HEK293T (cell line): ENCODE measurements at regions not wholly inside any gene's neighbourhood (a gene's known extent, or its start where the extent isn't known, plus 50 kb on each side); places are given as distances from the start of the nearest gene placed in this dataset.

ENCODE experiments used
- CTCF ChIA-PET: fragments of 350-600 bp; formaldehyde crosslinking; extraction: SDS; loops from one replicate; lab custom pipeline; 2021; ENCODE audit warnings: antibody characterized with exemption, inconsistent platforms; lab: Yijun Ruan, JAX
- POLR2A ChIA-PET: fragments of 350-600 bp; formaldehyde crosslinking; extraction: SDS; loops from one replicate; lab custom pipeline; 2020; ENCODE audit warnings: antibody characterized with exemption, inconsistent platforms; lab: Yijun Ruan, JAX
- DNase-seq: peaks from one replicate; pipeline ENCODE4 v3.0.0; 2012; ENCODE audit warnings: mixed read lengths; ENCODE audit errors: extremely low spot score
- ARNT ChIP-seq: fragments of 450-650 bp; IDR thresholded peaks from 2 replicates; pipeline ENCODE4 v1.6.1; 2017; ENCODE audit warnings: mild to moderate bottlenecking
- BHLHE40 ChIP-seq: fragments of 450-650 bp; IDR thresholded peaks from 2 replicates; pipeline ENCODE4 v1.6.1; 2016; ENCODE audit warnings: mild to moderate bottlenecking, moderate library complexity, borderline replicate concordance
- CTBP1 ChIP-seq: fragments of 450-650 bp; IDR thresholded peaks from 2 replicates; pipeline ENCODE4 v1.6.1; 2016; ENCODE audit warnings: borderline replicate concordance
- ELF4 ChIP-seq: fragments of 450-650 bp; IDR thresholded peaks from 2 replicates; pipeline ENCODE4 v1.6.1; 2017; ENCODE audit warnings: antibody characterized with exemption
- FOXA1 ChIP-seq: fragments of 450-650 bp; IDR thresholded peaks from 2 replicates; pipeline ENCODE4 v1.6.1; 2016; ENCODE audit warnings: mild to moderate bottlenecking
- FOXK2 ChIP-seq: fragments of 450-650 bp; IDR thresholded peaks from 2 replicates; pipeline ENCODE4 v1.6.1; 2016; ENCODE audit warnings: mild to moderate bottlenecking
- FOXM1 ChIP-seq: fragments of 450-650 bp; IDR thresholded peaks from 2 replicates; pipeline ENCODE4 v1.6.1; 2017; ENCODE audit warnings: mild to moderate bottlenecking, borderline replicate concordance
- HDGF ChIP-seq: fragments of 450-650 bp; IDR thresholded peaks from 2 replicates; pipeline ENCODE4 v1.6.1; 2017; ENCODE audit warnings: antibody characterized with exemption, borderline replicate concordance
- L3MBTL2 ChIP-seq: fragments of 450-650 bp; conservative IDR thresholded peaks from 2 replicates; pipeline ENCODE4 v1.6.1; 2016; ENCODE audit warnings: mild to moderate bottlenecking
- LEF1 ChIP-seq: fragments of 450-650 bp; IDR thresholded peaks from 2 replicates; pipeline ENCODE4 v1.6.1; 2017; ENCODE audit warnings: mild to moderate bottlenecking, borderline replicate concordance
- NFRKB ChIP-seq: fragments of 450-650 bp; IDR thresholded peaks from 2 replicates; pipeline ENCODE4 v1.6.1; 2016; ENCODE audit warnings: mild to moderate bottlenecking, moderate library complexity
- PKNOX1 ChIP-seq: fragments of 450-650 bp; IDR thresholded peaks from 2 replicates; pipeline ENCODE4 v1.6.1; 2016
- SP1 ChIP-seq: fragments of 450-650 bp; IDR thresholded peaks from 2 replicates; pipeline ENCODE4 v1.6.1; 2017
- SUZ12 ChIP-seq: fragments of 450-650 bp; IDR thresholded peaks from 2 replicates; pipeline ENCODE4 v1.6.1; 2016; ENCODE audit warnings: mild to moderate bottlenecking
- TARDBP ChIP-seq: fragments of 450-650 bp; IDR thresholded peaks from 2 replicates; pipeline ENCODE4 v1.6.1; 2016
- ZNF384 ChIP-seq: fragments of 450-650 bp; IDR thresholded peaks from 2 replicates; pipeline ENCODE4 v1.6.1; 2016

GRCh38 chr4:189420572-189420971 lies 520.1 kb upstream of the FRG1 start:
- TF ChIP-seq ELF4 (no peak), ZNF384 (no peak), L3MBTL2 (no peak), CTBP1 (no peak), TARDBP (no peak), HDGF (no peak), LEF1 (no peak), BHLHE40 (no peak), PKNOX1 (no peak), NFRKB (no peak), ARNT (no peak), SUZ12 (no peak), SP1 (no peak)
- ChIA-PET CTCF (no interaction called here), POLR2A (no interaction called here)
- DNase-seq, result no peak

- DNase-seq, result no peak
- ChIA-PET POLR2A (no interaction called here), CTCF (interaction anchor here (0.7 kb wide), 1 partner anchor 357 kb away, joined by 4 read pairs; no protein-coding TSS in a partner anchor)
- no peak for TF ChIP-seq FOXA1
- TF ChIP-seq ELF4, result no peak
These were observed 504.5 kb upstream of the FRG1 start for GRCh38 chr4:189436207-189436606.

GRCh38 chr4:189440716-189441115 lies 500.0 kb upstream of the FRG1 start:
- ChIA-PET CTCF (no interaction called here), POLR2A (no interaction called here)
- no peak for TF ChIP-seq ZNF384
- TF ChIP-seq HDGF, result no peak
- TF ChIP-seq ELF4, result no peak
- no peak for TF ChIP-seq BHLHE40
- no peak for TF ChIP-seq FOXM1
- TF ChIP-seq ARNT, result no peak
- TF ChIP-seq PKNOX1, result no peak
- no peak for TF ChIP-seq LEF1
- no peak for TF ChIP-seq L3MBTL2
- DNase-seq, result no peak

GRCh38 chr4:189443341-189443740 lies 497.3 kb upstream of the FRG1 start:
- CTCF ChIA-PET, result no interaction called here
- DNase-seq, result no peak
- TF ChIP-seq LEF1 (no peak), SP1 (no peak), FOXA1 (no peak), BHLHE40 (no peak), CTBP1 (no peak), FOXM1 (no peak), ELF4 (no peak)
- POLR2A ChIA-PET, result no interaction called here

DNA sequence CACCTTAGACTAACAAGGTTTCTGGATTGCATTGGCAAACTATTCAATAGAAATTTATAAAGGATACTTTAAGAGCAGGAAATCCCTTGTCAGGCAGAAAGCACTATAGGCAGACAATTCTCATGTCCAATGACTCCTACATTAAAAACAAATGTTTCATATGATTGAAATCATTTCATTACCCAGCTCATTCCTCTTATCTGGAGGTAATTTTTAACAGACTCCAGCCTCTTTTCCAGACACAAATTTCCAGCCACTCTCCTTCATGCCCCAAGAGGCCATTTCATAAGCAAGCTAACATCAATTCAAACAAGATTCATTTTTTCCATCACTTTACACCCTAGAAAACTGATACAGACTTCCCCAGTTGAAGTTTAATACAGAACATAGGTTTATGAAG lies 495.1 kb upstream of the FRG1 start:
- DNase-seq, result no peak
- no peak for TF ChIP-seq ZNF384
- TF ChIP-seq ARNT, result no peak
- TF ChIP-seq L3MBTL2, result no peak
- no peak for TF ChIP-seq SUZ12
- TF ChIP-seq BHLHE40, result no peak
- TF ChIP-seq PKNOX1, result no peak
- TF ChIP-seq SP1, result no peak
- TF ChIP-seq TARDBP, result no peak
- TF ChIP-seq LEF1, result no peak
- TF ChIP-seq ELF4, result no peak
- TF ChIP-seq FOXA1, result no peak
- TF ChIP-seq NFRKB, result no peak
- no peak for TF ChIP-seq FOXM1
- TF ChIP-seq CTBP1, result no peak
- ChIA-PET CTCF (no interaction called here), POLR2A (no interaction called here)

GRCh38 chr4:189463734-189464133 lies 476.9 kb upstream of the FRG1 start:
- ChIA-PET POLR2A (no interaction called here), CTCF (no interaction called here)
- TF ChIP-seq HDGF (no peak), FOXA1 (no peak), SP1 (no peak), FOXK2 (no peak), BHLHE40 (no peak), SUZ12 (no peak), ARNT (no peak), ELF4 (no peak), TARDBP (no peak), FOXM1 (no peak), CTBP1 (no peak), NFRKB (no peak), ZNF384 (no peak), LEF1 (no peak), L3MBTL2 (no peak), PKNOX1 (no peak)
- DNase-seq, result no peak

- DNase-seq, result no peak
- TF ChIP-seq FOXM1, result no peak
- TF ChIP-seq NFRKB, result no peak
- TF ChIP-seq ELF4, result no peak
- no peak for TF ChIP-seq PKNOX1
- TF ChIP-seq BHLHE40, result no peak
- TF ChIP-seq FOXK2, result no peak
- TF ChIP-seq SUZ12, result no peak
- no peak for TF ChIP-seq ZNF384
- TF ChIP-seq FOXA1, result no peak
- no peak for TF ChIP-seq HDGF
- no peak for TF ChIP-seq CTBP1
- no peak for TF ChIP-seq ARNT
- TF ChIP-seq L3MBTL2, result no peak
- no peak for TF ChIP-seq TARDBP
- TF ChIP-seq LEF1, result no peak
- no peak for TF ChIP-seq SP1
- ChIA-PET CTCF (no interaction called here), POLR2A (no interaction called here)
These were observed 446.3 kb upstream of the FRG1 start for GRCh38 chr4:189494407-189494806.
